NCI-H1694 (cell line): ENCODE measurements at regions not wholly inside any gene's neighbourhood (a gene's known extent, or its start where the extent isn't known, plus 50 kb on each side); places are given as distances from the start of the nearest gene placed in this dataset.
"Not testable (repeated sequence)": the region's sequence is repeated elsewhere in the genome, so short reads cannot be mapped to it uniquely, and the experiment has no call there.

Source experiments
- DNase-seq: peaks from one replicate; lab custom pipeline; 2025; lab: John Stamatoyannopoulos, UW

GRCh38 chr9:84502066-84502465 is 161.5 kb upstream of the SLC28A3 start:
- DNase-seq: no peak

GRCh38 chr9:84504360-84504759 is 163.8 kb upstream of the SLC28A3 start:
- DNase-seq: no peak

- DNase-seq: no peak
Measured at GRCh38 chr9:84511651-84512050, 157.9 kb upstream of the NTRK2 start.

- DNase-seq: no peak
Measured at GRCh38 chr9:84512493-84512892, 157.0 kb upstream of the NTRK2 start.

- DNase-seq: no peak
Measured at GRCh38 chr9:84513473-84513872, 156.1 kb upstream of the NTRK2 start.

DNA sequence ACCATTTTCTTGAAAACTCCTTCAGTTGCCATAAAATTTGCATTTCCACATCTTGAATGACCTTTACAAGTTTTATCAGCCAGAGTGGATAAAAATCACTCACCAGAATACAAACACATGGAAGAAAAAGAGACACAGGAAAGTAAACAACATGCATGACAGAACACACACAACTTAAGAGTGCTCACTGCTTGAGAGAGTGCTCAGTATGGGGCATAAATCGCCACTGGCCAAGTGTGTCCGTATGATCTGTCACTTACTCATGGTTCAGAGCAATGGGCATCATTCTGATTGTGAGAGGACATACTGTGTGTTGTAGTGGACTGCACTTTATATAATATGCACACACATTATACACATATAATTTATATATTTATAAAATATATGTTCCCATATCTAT is 155.6 kb upstream of the NTRK2 start:
- no peak for DNase-seq

DNA sequence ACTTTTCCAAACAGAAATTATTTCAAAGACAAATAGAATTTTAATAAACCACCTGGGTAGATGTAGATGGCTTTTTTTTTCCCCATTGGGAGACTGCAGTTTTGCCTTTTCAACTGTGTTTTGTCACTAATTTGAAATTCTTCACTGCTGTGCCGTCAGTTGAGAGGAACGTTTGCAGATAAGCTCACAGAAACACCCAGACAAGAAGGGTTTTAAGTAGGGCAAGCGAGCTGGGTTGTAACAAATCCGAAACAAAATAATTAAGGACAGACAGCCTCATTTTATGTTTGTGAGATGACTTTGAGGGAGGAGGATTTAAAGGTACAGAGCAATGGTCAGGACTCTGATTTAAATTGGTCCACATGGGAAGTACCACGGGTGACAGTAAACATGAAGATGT is 155.1 kb upstream of the NTRK2 start:
- DNase-seq: no peak

GRCh38 chr9:84517026-84517425 is 152.5 kb upstream of the NTRK2 start:
- no peak for DNase-seq

DNA sequence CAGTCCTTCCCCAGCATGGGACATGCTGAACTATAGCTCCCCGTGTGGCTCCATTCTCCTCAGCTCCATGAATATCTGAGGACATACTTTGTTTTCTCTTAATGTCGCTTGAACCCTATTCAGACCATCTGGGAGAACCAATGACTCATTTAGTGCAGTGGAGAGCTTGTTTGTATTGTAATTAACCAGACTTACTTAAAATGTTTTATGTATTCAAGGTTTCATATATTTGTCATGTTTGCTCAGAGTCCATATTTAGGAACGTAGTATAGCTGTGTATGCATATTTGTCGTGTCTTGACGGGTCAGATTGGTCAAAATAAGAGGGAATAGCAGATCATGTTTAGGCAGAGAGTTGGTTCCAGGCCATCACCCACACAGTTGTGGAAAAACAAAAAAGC is 150.1 kb upstream of the NTRK2 start:
- no peak for DNase-seq

- no peak for DNase-seq
Measured at GRCh38 chr9:84521208-84521607, 148.3 kb upstream of the NTRK2 start.

- not testable (repeated sequence) for DNase-seq
Measured at GRCh38 chr9:84526211-84526610, 143.3 kb upstream of the NTRK2 start.

DNA sequence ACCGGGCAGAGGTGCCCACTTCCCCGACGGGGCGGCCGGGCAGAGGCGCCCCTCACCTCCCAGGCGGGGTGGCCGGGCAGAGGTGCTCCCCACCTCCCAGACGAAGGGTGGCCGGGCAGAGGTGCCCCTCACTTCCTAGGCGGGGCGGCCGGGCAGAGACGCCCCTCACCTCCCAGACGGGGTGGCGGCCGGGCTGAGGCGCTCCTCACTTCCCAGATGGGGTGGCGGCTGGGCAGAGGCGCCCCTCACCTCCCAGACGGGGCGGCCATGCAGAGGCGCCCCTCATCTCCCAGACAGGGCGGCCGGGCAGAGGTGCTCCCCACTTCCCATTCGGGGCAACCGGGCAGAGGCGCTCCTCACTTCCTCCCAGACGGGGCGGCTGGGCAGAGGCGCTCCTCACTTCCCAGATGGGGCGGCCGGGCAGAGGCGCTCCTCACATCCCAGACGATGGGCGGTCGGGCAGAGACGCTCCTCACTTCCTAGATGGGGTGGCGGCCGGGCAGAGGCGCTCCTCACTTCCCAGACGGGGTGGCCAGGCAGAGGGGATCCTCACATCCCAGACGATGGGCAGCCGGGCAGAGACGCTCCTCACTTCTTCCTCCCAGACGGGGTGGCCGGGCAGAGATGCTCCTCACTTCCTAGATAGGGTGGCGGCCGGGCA is 142.3 kb upstream of the NTRK2 start:
- DNase-seq: not testable (repeated sequence)

GRCh38 chr9:84535973-84536372 is 133.6 kb upstream of the NTRK2 start:
- not testable (repeated sequence) for DNase-seq

- DNase-seq: no peak
Measured at GRCh38 chr9:84538879-84539278, 130.7 kb upstream of the NTRK2 start.

- DNase-seq: no peak
Measured at GRCh38 chr9:84542554-84542953, 127.0 kb upstream of the NTRK2 start.

DNA sequence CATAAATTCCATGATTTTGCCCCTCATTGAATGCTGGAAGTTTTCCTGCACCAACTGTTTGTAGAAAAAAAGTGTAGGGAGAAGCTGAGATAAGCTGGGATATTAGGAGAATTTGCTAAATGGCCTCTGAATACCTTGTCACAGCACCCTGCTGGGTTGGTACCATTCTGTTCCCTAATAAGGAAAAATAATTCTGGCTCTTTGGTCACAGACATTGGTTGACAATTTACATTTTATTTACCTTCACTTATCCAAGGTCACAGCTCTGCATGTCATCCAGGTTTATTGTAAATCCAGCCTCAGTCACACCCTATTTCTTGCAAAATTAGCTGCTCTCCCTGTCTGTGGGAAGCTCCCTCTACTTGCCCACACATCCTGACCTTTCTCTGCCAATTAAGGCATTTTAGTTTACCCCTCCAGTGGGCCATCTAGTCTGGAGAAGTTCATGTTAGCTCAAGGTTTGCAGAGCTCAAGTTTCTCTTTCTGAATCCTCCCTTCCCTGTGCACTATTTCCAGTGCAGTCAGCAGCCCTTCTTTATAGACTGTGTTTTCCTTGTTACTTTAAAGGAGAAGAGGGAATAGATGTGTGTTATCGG is 115.4 kb upstream of the NTRK2 start:
- DNase-seq: no peak

DNA sequence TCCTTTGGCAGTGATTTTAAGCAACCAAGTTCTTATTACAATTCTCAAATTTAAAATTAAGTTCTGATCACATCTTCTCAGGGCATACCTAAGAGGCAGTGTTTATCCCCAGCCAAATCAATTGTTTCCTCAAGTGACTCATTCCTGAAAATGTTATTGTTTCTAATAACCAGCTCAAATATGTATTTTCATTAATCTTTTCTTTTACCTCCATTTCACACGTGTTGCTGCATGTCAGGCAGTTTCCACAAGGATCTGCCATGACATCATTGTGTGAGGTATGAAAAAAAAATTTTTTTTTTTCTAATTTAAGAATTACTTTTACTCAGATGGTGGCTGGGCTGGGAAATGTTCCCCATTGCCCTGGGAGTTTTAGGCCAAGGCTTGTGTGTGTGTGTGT is 113.0 kb upstream of the NTRK2 start:
- DNase-seq: no peak

GRCh38 chr9:84557751-84558150 is 111.8 kb upstream of the NTRK2 start:
- DNase-seq: no peak

DNA sequence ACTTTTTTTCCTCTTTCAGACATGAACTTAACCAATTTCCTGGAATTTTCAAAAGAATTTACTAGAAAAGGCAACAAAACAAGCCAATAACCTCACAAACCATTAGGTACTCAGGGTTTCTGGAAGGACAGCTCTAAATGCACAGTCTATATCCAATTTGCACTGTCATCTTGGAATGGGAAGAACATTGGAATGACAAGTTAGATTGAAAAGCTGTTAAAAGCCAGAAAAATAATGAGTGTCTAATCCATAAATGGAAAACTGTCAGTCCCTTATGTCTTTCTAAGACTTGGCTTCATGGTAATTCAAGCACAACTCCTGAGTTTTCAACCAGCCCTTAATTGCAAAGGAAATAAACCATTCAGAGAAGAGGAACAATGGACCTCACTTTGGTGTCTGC is 105.8 kb upstream of the NTRK2 start:
- no peak for DNase-seq

DNA sequence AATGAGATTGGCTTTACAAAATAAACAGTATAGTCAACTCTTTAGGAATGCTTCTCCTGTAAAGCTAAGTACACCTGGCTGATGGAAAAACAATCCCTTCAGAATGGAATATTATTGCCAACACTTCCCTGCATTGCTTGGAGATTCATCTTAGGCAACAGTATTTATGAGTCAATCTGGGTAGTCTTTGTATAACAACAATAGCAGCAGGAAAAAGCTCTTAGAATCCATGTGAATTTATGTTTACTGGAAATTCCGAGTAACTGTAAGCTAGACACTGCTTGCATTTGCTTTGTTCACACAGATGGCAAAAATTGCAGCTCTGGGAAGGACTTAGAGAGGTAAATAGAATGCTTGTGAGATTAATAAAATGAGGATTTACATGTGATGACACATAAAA is 101.7 kb upstream of the NTRK2 start:
- no peak for DNase-seq

DNA sequence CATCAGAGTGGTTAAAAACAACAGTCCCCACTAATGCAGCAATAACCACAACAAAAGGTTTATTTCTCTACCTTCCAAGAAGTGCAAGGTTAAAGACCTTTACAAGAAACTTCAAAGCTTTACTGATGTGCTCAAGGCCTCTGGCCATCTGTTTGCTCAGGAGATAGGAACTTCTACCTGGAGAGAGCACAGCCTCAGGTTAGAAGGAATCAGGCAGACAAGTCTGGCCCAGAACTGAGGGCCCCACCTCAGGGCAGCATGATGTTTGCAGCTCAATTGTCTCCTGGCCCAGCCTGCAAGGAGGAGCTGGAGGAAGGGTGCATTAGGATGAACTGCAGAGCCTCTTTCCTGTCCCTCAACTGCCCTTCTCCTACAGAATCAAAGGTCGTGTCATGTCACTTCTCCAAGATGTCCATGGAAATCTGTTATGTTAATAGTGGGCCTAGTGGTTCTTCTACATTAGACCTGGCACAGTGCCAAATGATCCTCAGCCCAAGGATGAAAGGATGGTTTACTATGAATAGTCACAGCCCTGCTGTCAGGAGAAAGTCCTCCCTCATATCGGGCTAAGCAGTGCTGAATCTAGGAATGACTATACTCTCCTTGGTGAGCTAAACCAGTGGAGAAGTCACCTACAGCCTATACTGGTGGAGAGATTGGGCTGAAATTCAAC is 98.9 kb upstream of the NTRK2 start:
- DNase-seq: no peak

DNA sequence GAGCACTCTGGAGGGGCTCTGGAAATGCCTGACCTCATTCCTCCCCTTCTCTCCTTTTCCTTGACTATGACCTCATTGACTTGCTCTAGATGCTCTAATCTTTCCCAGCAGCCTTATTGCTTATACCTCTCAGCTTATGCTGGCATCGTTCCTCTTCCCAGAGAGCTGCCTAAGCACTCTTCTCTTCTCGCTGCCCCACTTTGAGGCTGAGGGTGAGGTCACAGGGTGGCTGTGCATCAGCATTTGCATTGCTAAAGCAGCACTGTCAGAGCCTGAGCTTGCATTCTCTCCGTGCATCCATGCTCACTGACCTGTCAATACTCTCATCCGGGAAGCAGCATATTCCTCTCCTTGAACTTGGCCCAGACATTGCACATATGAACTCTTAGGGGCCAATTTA is 96.4 kb upstream of the NTRK2 start:
- DNase-seq: no peak

DNA sequence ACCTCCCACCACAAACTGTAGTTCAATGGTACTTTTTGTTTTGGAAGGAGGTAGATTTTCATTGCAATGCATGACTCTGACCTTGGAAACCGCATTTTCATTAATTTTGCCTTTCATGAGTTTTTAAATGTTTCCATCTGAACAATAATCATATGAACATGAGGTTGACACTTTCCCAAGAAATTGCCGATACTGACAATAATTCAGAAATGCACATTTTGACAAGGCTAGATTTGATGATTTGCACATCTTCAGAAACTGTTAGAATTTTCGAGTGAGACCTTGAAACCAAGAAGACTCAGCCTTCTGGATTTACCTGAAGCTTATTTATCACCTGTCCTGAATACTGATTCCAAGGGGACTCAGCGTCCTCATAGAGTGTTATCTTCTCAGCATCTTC is 93.8 kb upstream of the NTRK2 start:
- DNase-seq: no peak

DNA sequence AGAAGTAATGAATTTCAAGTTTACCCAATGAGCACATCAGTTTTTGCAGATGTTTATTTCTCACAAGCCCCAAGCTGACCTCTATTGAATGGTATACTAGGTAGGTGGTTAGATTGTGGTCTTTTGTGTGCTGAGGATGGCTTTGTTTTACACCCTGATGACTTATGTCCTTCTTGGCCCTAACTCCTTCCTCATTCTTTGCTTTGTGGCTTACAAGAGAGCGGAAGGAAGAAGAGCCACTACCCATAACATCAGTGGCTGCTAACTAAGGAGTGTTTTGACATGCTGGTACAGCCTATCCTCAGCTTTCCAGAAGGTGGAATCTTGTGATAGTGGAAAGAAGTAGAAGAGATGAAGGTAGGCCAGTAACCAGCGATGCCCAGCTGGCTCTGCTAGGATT is 85.7 kb upstream of the NTRK2 start:
- DNase-seq: no peak
